Adipose tissue (tissue), 3 donors: ENCODE measurements at regions not wholly inside any gene's neighbourhood (a gene's known extent, or its start where the extent isn't known, plus 50 kb on each side); places are given as distances from the start of the nearest gene placed in this dataset.
"Not testable (repeated sequence)": the region's sequence is repeated elsewhere in the genome, so short reads cannot be mapped to it uniquely, and the experiment has no call there.

Source experiments
- H3K27ac ChIP-seq: one replicate; pipeline ENCODE4 v1.5.1; 2013; ENCODE audit warnings: low read depth, low read length
- WGBS, 3 donors: extraction: QIAGEN DNeasy Blood & Tissue Kit; methylation state at CpG; one replicate each; pipeline ENCODE4 v1.1.7; 2013; 5-methylcytosine and 5-hydroxymethylcytosine counted together
- donor health status: healthy with polysubstance abuse.
- donor health status: Bipolar disorder and iron deficiency.
- donor health status: healthy.

- 79 to 85% (median 85%) methylated on average over 5 of the region's 5 CpGs for WGBS, 3 donors
- H3K27ac ChIP-seq, result no peak overlapping the region
Measured at GRCh38 chr9:16048129-16048528, 495.3 kb downstream of the CCDC171 start.

- 83 to 95% (median 84%) methylated on average over 5 of the region's 5 CpGs for WGBS, 3 donors
- no peak overlapping the region for H3K27ac ChIP-seq
Measured at GRCh38 chr9:16052146-16052545, 499.3 kb downstream of the CCDC171 start.

- H3K27ac ChIP-seq, result no peak overlapping the region
- 87 to 93% (median 92%) methylated on average over 16 of the region's 16 CpGs for WGBS, 3 donors
Measured at GRCh38 chr9:16052757-16053530, 500.1 kb downstream of the CCDC171 start.

GRCh38 chr9:16057541-16057940 is 504.7 kb downstream of the CCDC171 start:
- no peak overlapping the region for H3K27ac ChIP-seq
- WGBS, 3 donors, result 88 to 93% (median 91%) methylated on average over 4 of the region's 4 CpGs

GRCh38 chr9:16058131-16058549 is 505.3 kb downstream of the CCDC171 start:
- no peak overlapping the region for H3K27ac ChIP-seq
- 50 to 53% (median 50%) methylated on average over 7 of the region's 7 CpGs for WGBS, 3 donors

GRCh38 chr9:16060436-16061129 is 507.7 kb downstream of the CCDC171 start:
- H3K27ac ChIP-seq, result no peak overlapping the region
- 71 to 75% (median 74%) methylated on average over 3 of the region's 3 CpGs for WGBS, 3 donors

GRCh38 chr9:16062542-16063240 is 509.8 kb downstream of the CCDC171 start:
- WGBS, 3 donors, result 88 to 91% (median 90%) methylated on average over 9 of the region's 9 CpGs
- H3K27ac ChIP-seq, result no peak overlapping the region

- 80 to 86% (median 85%) methylated on average over 5 of the region's 5 CpGs for whole genome bisulfite sequencing, 3 donors
- H3K27ac ChIP-seq, result no peak overlapping the region
Measured at GRCh38 chr9:16063241-16063591, 510.4 kb downstream of the CCDC171 start.

GRCh38 chr9:16064771-16065170 is 511.9 kb downstream of the CCDC171 start:
- 89 to 91% (median 90%) methylated on average over 8 of the region's 8 CpGs for WGBS, 3 donors
- no peak overlapping the region for H3K27ac ChIP-seq

GRCh38 chr9:16066201-16066600 is 513.4 kb downstream of the CCDC171 start:
- 71 to 88% (median 72%) methylated on average over 3 of the region's 6 CpGs for WGBS, 3 donors
- H3K27ac ChIP-seq, result not testable (repeated sequence)

GRCh38 chr9:16068476-16068875 is 515.6 kb downstream of the CCDC171 start:
- no peak overlapping the region for H3K27ac ChIP-seq
- 87 to 88% (median 88%) methylated on average over 9 of the region's 9 CpGs for WGBS, 3 donors

GRCh38 chr9:16069249-16069648 is 516.4 kb downstream of the CCDC171 start:
- H3K27ac ChIP-seq, result no peak overlapping the region
- WGBS, 3 donors, result 82 to 89% (median 87%) methylated on average over 13 of the region's 13 CpGs

GRCh38 chr9:16069671-16070454 is 517.0 kb downstream of the CCDC171 start:
- WGBS, 3 donors, result 45 to 63% (median 58%) methylated on average over 14 of the region's 14 CpGs
- no peak overlapping the region for H3K27ac ChIP-seq

GRCh38 chr9:16070455-16071145 is 517.8 kb downstream of the CCDC171 start:
- WGBS, 3 donors, result 77 to 85% (median 79%) methylated on average over 8 of the region's 8 CpGs
- H3K27ac ChIP-seq, result no peak overlapping the region

GRCh38 chr9:16071400-16071799 is 518.6 kb downstream of the CCDC171 start:
- WGBS, 3 donors, result 79 to 81% (median 79%) methylated on average over 4 of the region's 4 CpGs
- H3K27ac ChIP-seq, result no peak overlapping the region

GRCh38 chr9:16074963-16075362 is 522.1 kb downstream of the CCDC171 start:
- no peak overlapping the region for H3K27ac ChIP-seq
- WGBS, 3 donors, result 3 to 37% (median 14%) methylated on average over 2 of the region's 2 CpGs

GRCh38 chr9:16075696-16076095 is 522.9 kb downstream of the CCDC171 start:
- 58 to 76% (median 61%) methylated on average over 1 of the region's 1 CpG for WGBS, 3 donors

GRCh38 chr9:16076511-16076910 is 523.7 kb downstream of the CCDC171 start:
- WGBS, 3 donors, result 85 to 91% (median 91%) methylated on average over 7 of the region's 7 CpGs

More at GRCh38 chr9:16075696-16076095, 522.9 kb downstream of the CCDC171 start:
- no peak overlapping the region for H3K27ac ChIP-seq

More at GRCh38 chr9:16076511-16076910, 523.7 kb downstream of the CCDC171 start:
- no peak overlapping the region for H3K27ac ChIP-seq
